ENCODE measurements at regions not wholly inside any gene's neighbourhood (a gene's known extent, or its start where the extent isn't known, plus 50 kb on each side); places are given as distances from the start of the nearest gene placed in this dataset.
"Not testable (repeated sequence)": the region's sequence is repeated elsewhere in the genome, so short reads cannot be mapped to it uniquely, and the experiment has no call there.

DNA sequence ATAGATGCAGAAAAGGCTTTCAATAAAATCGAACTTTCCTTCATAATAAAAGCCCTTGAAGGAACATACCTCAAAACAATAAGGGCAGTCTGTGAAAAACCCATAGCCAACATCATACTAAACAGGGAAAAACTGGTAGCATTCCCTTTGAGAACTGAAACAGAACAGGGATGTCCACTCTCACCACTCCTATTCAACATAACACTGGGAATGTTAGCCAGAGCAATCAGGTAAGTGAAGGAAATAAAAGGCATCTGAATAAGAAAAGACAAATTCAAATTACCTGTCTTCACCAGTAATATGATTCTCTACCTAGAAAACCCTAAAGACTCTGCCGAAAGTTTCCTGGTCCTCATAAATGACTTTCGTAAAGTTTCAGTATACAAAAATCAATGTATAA is 861.0 kb upstream of the VRK2 start:
- DNase-seq = no peak

DNA sequence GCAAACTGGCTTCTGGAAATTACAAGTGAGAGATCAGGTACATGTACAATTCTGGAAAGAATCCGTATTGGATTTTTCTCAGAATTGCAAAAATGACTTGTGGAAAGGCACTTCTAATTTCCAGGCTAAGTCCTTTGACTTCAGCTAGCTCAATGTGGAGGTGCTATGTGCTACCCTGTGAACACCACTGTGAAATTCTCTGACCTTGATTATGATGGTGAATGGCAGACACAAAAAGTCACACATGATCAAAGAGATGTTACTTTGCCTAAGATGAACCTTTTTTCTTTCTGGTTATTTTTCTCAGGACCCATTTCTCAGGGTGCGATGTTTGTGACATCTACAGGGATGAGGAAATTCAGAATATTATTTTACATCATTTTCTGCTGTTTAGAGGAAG is 856.6 kb upstream of the VRK2 start:
- DNase-seq = no peak

DNA sequence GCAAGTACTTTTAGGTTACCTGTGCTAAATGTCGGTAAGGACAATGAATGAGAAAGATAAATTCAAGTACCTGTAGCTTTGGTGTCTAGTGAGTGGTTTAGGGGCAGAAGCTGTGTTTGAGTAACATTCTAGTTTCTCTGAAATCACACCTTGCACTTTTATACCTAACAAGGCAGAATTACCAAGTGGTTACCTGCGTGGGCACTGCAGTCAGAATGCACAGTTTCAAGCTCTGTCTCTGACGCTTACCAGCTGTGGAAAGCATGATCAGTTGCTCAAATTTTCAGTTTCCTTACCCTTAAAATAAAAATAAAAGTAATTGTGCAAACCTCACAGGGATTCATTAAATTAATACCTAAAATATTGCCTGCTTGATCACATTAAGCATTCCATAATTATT is 846.9 kb upstream of the VRK2 start:
- DNase-seq = no peak

DNA sequence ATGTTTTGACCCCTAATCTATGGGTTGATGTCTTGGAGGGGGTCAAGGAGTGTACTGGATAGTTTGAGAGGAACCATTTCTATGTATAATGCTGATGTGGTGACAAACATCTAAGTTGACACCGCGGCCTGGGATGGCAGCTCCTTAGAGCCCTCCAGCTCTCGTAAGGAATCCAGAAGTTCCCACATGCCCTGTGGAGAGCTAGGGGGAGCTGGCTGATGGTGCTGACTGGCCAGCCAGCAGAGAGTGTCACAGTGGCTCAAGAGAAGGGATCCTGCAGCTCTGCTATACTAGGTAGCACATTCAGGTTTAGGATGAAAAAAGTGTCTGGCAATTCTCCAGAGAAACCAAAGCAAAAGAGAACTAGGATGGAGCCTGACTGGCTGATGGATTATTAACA is 842.2 kb upstream of the VRK2 start:
- DNase-seq = no peak

DNA sequence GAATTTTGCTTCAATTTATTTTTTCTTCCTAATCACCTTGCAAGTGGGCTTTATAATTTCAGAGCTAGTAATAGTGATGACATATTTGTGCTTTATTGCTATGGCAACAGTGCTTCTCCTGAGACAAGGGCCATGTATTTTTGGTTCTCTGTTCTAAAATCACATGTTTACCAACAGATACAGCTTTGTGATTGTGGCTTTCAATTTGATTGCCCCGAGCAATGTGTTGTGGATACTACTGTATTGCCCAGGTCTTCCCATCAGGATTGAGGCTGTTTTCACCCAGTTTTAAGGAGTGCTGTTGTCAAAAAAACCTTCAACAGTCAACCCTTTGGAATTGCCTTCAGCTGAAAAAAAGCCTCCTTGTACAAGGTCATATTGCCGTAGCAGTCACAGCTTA is 841.4 kb upstream of the VRK2 start:
- no peak for DNase-seq

DNA sequence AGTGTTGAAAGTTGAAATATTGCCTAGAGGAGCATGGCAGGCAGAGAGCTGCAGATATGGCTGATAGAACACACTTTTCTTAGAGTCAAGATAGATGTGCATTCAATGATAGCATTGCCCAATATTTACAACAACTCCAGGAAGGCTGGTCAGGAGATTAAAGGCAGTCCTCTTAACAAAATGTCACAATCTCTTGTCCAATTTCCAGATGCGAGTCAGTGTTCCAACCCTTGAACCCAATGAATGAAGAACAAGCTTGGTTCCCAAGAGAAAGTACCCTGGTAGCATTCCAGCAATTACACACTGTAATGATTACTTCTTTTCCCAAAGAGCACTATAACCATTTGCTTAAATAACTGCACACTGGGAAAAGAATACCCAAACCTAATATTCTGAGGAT is 839.4 kb upstream of the VRK2 start:
- DNase-seq = no peak

DNA sequence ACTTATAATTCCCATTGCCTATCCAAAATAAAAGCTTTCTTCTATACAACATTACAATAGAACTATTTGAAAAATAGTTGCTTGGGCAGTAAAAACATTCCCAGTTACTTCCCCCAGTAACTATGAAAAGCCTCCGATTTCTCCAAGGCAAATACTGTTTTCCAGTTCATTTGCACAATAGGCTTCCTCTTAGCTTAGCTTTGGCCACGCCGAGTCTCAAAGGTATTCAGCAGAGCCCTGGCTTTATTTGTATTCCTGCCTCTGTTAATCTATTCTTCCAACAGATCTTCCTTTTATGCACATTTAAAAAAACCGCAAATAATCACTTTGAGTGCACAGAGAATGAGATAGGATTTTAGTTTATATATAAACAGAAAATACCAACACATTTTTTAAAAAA is 836.8 kb upstream of the VRK2 start:
- no peak for DNase-seq

DNA sequence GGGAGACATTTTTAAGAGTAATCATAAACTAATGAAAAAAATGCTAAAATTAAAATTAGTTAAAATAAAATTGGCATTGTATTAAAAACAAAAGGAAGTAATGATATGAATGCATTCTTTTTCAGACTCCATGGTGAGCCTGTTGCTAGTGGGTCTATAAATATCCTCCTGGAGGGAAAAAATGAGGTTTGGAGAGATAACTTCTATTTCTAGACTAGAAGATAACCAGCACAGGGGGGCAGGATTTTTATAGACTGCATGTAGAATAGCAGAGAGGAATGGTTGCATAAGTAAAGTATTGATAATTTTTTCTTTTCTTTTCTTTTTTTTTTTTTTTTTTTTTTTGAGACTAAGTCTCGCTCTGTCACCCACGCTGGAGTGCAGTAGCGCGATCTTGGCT is 835.8 kb upstream of the VRK2 start:
- DNase-seq = no peak

DNA sequence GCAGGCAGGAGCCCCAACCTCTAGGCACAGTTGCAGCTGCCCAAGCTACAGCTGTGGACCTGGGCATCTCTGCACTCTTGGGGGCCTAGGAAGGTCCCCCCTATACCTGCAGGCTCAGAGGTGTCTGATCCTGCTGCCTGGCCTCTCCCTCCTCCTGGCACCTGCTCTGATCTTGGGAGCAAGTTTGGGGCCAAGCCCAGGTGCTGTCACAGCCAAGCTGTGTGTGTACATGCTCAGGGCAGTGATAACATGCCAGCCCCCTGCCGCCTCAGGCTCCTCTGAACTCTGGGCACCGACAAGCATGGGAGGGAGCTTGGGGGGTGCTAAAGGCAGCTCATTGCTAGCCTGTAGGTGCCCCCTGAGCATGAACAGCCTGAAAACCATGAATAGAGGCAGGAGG is 829.6 kb upstream of the VRK2 start:
- no peak for DNase-seq

DNA sequence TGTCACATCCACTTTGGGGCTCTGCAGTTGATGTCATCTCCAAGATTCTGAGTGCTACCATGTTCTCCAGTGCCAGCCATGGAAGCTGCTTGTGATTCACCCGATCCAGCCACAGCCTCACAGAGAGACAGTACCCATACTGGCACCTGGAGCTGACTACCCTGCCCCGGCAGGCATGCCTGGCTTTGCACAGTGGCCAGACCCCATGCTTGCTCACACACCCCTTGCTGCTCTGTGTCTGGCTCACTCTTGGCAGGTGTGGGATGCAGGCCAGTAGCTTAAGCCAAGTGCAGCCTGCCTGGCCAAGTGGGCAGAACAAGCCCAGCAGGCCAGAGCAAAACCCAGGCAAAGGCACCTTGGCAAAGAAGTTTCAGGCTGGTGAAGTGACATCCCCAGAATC is 828.4 kb upstream of the VRK2 start:
- DNase-seq = no peak

DNA sequence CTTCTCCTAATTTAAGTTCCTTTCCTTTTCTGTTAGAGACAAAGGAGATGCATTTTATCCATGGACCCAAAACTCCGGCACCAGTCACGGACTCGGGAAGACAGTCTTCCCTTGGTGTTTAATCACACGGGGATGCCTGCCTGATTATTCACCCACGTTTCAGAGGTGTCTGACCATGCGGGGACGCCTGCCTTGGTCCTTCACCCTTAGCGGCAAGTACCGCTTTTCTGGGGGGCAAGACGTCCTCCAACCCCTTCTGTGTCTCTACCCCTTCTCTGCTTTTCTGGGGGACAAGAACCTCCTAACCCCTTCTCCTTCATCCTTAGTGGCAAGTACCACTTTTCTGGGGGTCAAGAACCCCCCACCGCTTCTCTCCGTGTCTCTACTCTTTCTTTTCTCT is 816.9 kb upstream of the VRK2 start:
- not testable (repeated sequence) for DNase-seq

DNA sequence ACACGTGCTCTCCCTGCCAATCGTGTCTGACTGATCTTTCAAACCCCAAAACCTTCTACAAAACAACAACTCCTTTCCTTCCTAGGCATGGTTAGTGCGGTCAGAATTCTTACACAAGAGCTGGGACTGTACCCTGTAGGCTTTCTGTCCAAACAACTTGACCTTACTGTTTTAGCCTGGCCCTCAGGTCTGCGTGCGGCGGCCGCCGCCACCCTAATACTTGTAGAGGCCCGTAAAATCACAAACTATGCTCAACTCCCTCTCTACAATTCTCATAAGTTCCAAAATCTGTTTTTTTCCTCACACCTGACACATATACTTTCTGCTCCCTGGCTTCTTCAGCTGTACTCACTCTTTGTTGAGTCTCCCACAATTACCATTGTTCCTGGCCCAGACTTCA is 814.3 kb upstream of the VRK2 start:
- DNase-seq = not testable (repeated sequence)

DNA sequence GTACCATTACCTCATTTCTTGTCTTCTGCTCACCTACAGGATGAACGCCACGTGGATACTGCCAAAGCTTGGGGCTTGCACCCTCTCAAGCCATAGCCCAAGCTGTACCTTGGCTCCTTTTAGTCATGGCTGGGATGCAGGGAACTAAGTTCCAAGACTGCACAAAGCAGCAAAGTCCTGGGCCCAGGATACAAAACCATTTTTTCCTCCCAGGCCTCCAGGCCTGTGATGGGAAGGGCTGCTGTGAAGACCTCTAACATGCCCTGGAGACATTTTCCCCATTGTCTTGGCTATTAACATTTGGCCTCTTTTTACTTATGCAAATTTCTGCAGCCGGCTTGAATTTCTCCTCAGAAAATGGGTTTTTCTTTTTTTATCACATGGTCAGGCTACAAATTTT is 795.1 kb upstream of the VRK2 start:
- DNase-seq = not testable (repeated sequence)

DNA sequence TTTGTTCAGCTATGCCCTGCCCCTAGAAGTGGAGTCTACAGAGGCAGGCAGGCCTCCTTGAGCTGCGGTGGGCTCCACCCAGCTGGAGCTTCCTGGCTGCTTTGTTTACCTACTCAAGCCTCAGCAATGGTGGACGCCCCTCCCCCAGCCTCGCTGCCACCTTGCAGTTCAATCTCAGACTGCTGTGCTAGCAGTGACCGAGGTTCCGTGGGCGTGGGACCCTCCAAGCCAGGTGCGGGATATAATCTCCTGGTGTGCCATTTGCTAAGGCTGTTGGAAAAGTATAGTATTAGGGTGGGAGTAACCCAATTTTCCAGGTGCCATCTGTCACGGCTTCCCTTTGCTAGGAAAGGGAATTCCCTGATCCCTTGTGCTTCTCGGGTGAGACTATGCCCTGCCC is 770.2 kb upstream of the VRK2 start:
- DNase-seq = not testable (repeated sequence)

DNA sequence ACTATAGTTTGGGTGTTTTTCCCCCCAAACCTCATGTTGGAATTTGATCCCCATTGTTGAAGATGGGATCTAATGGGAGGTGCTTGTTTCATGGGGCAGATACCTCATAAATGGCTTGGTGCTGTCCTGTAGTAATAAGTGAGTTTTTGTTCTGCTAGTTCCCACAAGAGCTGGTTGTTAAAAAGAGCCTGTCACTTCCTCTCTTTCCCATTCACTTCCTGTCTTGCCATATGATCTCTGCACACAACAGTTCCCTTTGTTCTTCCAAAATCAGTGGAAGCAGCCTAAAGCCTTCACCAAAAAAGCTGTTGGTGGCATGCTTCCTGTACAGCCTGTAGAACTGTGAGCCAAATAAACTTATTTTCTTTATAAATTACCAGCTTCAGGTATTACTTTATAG is 768.2 kb upstream of the VRK2 start:
- DNase-seq = no peak

DNA sequence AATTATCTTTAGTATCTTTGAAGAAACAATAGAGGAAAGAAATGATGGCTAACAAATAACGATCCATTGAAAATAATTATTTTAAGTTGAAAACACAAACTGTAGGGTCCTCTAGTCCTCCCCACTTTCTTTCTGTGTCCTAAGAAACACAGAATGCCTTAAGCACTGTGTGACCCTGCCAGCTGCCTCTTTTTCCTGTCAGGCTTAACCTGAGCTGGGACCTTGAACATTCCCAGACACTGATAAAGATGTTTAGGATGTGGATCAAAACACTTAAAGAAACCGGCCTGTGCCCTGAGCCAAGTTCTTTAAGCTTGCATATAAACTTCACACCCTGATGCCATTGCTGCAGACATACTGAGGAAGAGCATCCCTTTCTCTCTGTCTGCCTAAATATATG is 755.4 kb upstream of the VRK2 start:
- DNase-seq = no peak

DNA sequence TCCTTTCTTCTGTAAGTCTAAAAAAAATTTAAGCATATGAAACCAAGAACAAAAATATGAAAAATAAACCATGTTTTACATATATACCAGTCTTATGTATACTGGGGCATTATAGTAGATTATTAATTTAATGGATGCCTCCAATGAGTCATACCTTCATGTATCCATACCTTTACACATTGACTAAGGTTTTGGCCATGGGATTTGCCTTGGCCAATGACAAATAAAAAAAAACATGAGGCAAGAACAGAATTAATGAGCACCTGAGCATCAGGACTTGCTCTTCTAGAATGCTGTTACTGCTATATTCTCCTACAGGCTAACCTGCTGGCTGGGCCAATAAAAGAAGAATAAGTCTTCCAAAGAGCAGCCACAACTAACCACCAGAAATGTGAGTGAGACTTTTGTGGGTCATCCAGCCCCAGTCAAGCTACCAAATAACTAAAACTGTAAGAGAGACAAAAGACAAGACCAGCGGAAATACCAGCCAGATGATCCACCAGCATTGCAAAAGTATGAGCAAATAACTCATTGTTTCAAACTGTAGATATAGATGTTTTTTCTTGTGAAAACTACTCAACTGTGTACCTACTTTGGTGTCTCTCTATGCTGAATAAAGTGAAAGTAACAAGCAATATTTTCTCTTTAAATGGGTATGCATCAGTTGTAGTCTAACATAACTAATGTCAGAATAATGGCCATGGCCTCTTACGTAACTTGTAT is 749.6 kb upstream of the VRK2 start:
- no peak for DNase-seq

DNA sequence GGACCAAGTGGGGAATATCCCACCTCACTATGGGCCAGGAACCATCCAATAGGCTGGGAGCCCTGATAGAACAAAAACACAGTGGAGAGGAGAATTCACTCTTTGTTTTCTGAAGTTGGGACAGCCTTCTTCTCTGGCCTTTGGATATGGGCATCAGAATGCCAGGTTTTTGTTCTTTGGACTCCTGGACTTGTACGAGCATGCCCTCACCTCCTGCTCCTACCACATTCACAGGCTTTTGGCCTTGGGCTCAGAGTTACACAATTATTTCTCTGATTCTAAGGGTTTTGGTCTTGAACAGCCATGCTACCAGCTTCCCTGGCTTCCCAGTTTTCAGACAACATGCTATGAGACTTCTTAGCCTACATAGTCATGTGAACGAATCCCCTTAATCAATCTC is 732.9 kb upstream of the VRK2 start:
- no peak for DNase-seq

DNA sequence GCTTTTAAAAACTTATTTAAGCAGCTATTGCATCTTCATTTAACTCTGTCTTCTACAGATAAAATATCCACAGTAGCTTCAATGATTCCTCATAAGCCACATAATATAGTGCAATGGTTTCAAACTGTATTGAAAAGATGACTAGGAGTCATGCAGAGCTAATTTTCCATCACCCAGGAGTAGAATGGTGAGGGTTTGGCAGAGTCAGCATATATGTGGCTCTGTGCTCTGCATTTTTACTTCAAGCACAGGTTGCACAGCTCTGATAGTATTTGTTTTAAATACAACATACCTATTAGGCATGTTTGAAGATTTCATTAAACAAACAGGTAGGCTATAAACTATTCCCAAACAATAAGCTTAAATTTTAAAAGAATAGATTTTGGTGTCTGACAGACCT is 731.9 kb upstream of the VRK2 start:
- DNase-seq = no peak

DNA sequence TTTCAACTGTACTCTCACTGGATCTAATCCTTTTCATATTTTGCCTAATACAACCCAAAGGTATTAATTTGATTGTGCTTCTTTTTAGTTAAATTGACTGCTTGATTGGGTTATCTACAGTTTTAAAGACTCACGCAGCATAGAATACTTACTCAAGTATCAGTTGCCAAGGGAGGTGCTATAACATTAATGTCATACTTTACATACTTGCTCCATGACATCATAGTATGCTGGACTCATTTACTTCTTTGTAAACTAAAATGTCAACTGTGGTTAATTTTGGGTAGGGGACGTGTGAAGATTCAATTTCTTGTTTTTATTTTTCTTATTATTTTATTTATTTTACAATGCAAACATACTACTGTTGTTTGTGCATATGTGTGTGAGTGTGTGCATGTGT is 716.2 kb upstream of the VRK2 start:
- no peak for DNase-seq

DNA sequence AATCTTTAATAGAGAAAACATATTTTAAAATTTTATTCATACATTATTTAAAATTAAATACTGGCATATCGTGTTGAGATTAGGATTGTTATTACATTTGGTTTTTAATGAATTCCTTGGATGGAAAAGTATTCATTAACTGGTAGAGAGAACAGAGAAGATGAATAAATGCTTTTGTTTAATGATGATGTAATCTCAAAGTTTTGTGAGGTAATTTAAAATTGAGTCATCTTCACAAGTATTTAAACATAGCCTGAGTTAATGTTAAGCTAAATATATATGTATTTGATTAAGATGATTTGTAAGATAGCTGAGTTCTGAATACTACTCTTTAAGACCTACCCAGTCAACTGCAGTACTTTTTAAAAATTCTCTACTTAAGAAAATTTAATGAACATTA is 713.4 kb upstream of the VRK2 start:
- DNase-seq = no peak

DNA sequence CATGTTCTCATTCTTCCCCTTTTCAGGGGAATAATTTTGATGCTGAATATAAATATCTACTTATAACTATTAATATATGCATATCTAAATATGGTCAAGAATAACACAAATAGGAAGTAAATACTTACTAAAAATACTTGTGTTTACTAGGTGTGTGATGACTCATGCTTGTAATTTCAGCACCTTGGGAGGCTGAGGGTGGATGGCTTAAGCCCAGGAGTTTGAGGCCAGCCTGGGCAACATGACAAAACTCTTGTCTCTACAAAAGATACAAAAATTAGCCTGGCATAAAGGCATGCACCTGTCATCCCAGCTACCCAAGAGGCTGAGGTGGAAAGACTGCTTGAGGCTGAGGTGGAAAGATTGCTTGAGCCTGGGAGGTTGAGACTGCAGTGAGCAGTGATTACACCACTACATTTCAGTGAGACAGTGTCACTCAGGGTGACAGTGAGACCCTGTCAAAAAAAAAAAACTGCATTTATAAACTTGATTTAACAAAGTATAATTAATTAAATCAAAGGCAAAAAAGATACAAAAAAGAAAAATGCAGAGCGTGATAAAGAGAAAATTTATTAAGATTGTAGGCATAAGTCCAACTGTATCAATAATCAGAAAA is 703.1 kb upstream of the VRK2 start:
- no peak for DNase-seq

DNA sequence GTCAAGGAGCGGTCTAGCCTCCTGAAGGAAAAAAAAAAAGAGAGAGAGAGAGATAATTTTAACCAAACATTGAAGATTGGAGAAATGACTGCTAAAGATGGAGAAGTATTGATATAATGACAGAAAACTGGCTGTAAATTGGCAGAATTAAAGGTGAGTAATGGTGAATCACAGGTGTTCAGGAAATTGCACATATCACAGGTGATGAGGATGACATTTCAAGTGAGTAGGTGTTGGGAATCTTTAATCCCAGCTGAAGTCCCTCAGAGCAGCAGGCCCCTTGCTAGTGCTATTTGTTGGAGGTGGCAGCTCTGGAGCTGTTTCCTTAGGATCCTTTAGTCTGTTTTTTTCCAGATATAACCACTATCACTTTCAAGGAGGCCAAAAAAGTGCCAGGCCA is 678.4 kb upstream of the VRK2 start:
- DNase-seq = no peak

DNA sequence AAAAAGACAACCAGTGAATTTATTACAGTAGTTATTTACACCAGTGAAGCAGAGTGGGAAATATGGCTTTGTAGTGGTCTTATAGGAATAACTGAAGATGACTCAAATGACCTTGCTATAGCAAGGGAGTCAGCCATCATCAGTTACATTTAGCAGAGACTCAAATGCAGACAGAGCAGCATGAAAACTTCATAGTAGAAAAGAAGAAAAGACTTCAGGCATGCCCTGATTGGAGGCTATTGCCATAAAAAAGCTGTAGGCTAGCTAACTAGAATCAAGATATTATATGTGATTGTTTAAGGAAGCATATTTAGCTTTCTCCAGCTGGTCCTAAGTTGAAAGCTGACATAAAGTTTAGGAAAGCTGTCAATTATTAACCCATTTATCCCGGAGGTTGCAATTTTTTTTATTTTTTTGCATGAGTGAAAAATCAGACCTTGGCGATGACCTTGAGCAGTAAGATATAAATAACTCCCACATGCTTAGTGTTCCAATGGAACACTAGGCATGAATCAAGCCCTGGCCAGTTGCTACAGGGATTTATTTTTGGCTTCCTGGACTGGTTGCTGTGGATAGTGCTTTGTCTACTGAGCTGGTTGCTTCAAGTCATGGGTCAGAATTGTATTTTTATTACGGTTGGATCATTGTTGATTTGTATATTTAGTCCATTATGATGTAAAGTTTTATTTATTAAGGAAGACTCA is 675.6 kb upstream of the VRK2 start:
- no peak for DNase-seq
